IMR-90 (cell line): ENCODE measurements at regions not wholly inside any gene's neighbourhood (a gene's known extent, or its start where the extent isn't known, plus 50 kb on each side); places are given as distances from the start of the nearest gene placed in this dataset.

Experiments used
- ATAC-seq: fragments of 200-7000 bp; cut with Tn5 transposase; 2 replicates; pipeline ENCODE4 v1.9.1; 2020; ENCODE audit warnings: low read depth, mild to moderate bottlenecking, moderate library complexity
- BruUV-seq: library from RNA; stranded (reverse); fragments of 400-500 nt; replicated peaks from 2 replicates; lab custom pipeline; 2021; lab: Mats Ljungman, UMichigan
- CTCF ChIA-PET: fragments of 300-600 bp; formaldehyde crosslinking; extraction: SDS; loops from one replicate; lab custom pipeline; 2021; ENCODE audit warnings: antibody characterized with exemption; lab: Yijun Ruan, JAX
- POLR2A ChIA-PET: fragments of 300-600 bp; sonication (Branson Sonifier 250); formaldehyde crosslinking; loops from one replicate; lab custom pipeline; 2022; ENCODE audit warnings: antibody characterized with exemption; ENCODE audit not compliant: unreplicated experiment; lab: Charles Lee
- DNase-seq: peaks from one replicate; pipeline ENCODE4 v3.0.0; 2013
- H2AFZ ChIP-seq: replicated peaks from 2 replicates; pipeline ENCODE3; 2013; ENCODE audit warnings: low read length, mild to moderate bottlenecking; ENCODE audit not compliant: poor library complexity
- H2AK5ac ChIP-seq: 2 replicates; pipeline ENCODE4 v1.6.1; 2013; ENCODE audit warnings: low read depth, low read length, inconsistent platforms
- H2AK9ac ChIP-seq: replicated peaks from 2 replicates; pipeline ENCODE3; 2013; ENCODE audit warnings: mild to moderate bottlenecking, low read depth, low read length, moderate library complexity; ENCODE audit not compliant: poor library complexity
- H2BK120ac ChIP-seq: 2 replicates; pipeline ENCODE4 v1.6.1; 2013; ENCODE audit warnings: low read depth, low read length, inconsistent platforms
- H2BK15ac ChIP-seq: 3 replicates; pipeline ENCODE4 v1.6.1; 2013; ENCODE audit warnings: low read depth, low read length, inconsistent platforms
- H2BK20ac ChIP-seq: 2 replicates; pipeline ENCODE4 v1.6.1; 2013; ENCODE audit warnings: low read depth, mild to moderate bottlenecking, inconsistent platforms, low read length, moderate library complexity
- H2BK5ac ChIP-seq: 2 replicates; pipeline ENCODE4 v1.6.1; 2013; ENCODE audit warnings: mild to moderate bottlenecking, low read depth, low read length, inconsistent platforms; ENCODE audit not compliant: poor library complexity, severe bottlenecking
- H3K14ac ChIP-seq: replicated peaks from 2 replicates; pipeline ENCODE4 v1.6.1; 2013; ENCODE audit warnings: low read depth, low read length, inconsistent platforms
- H3K18ac ChIP-seq: 2 replicates; pipeline ENCODE4 v1.6.1; 2013; ENCODE audit warnings: low read depth, low read length, control low read depth
- H3K23ac ChIP-seq: 2 replicates; pipeline ENCODE4 v1.6.1; 2013; ENCODE audit warnings: low read depth, low read length, inconsistent platforms
- H3K27ac ChIP-seq: 2 replicates; pipeline ENCODE4 v1.5.1; 2013; ENCODE audit warnings: mild to moderate bottlenecking, control low read depth, low read length; ENCODE audit not compliant: insufficient read depth
- H3K27me3 ChIP-seq: 2 replicates; pipeline ENCODE4 v1.6.1; 2013; ENCODE audit warnings: low read length; ENCODE audit not compliant: control insufficient read depth, insufficient read depth
- H3K36me3 ChIP-seq: 2 replicates; pipeline ENCODE4 v1.6.1; 2013; ENCODE audit warnings: low read length, mixed read lengths; ENCODE audit not compliant: control insufficient read depth, insufficient read depth
- H3K4ac ChIP-seq: 2 replicates; pipeline ENCODE4 v1.6.1; 2013; ENCODE audit warnings: low read depth, low read length, inconsistent platforms
- H3K4me1 ChIP-seq: 2 replicates; pipeline ENCODE4 v1.6.1; 2013; ENCODE audit warnings: low read length, mixed read lengths; ENCODE audit not compliant: control insufficient read depth, insufficient read depth
- H3K4me2 ChIP-seq: 2 replicates; pipeline ENCODE4 v1.6.1; 2013; ENCODE audit warnings: low read depth, mild to moderate bottlenecking, control low read depth, low read length, moderate library complexity
- H3K4me3 ChIP-seq: 2 replicates; pipeline ENCODE4 v1.5.1; 2013; ENCODE audit warnings: low read depth, mild to moderate bottlenecking, control low read depth, low read length, moderate library complexity; ENCODE audit not compliant: insufficient read depth
- H3K56ac ChIP-seq: 2 replicates; pipeline ENCODE4 v1.6.1; 2013; ENCODE audit warnings: low read length, inconsistent platforms; ENCODE audit not compliant: insufficient read depth; ENCODE audit errors: extremely low read depth
- H3K79me1 ChIP-seq, 2 experiments: 2 replicates each; pipeline ENCODE4 v1.6.1; 2013; ENCODE audit warnings: low read length in 2 of 2, inconsistent platforms in 1 of 2, low read depth in 1 of 2
- H3K9ac ChIP-seq: 2 replicates; pipeline ENCODE4 v1.6.1; 2013; ENCODE audit warnings: low read depth, low read length, control low read depth
- H3K9me1 ChIP-seq: 2 replicates; pipeline ENCODE4 v1.6.1; 2013; ENCODE audit warnings: low read length, inconsistent platforms; ENCODE audit not compliant: insufficient read depth
- H3K9me3 ChIP-seq: 2 replicates; pipeline ENCODE4 v1.6.1; 2013; ENCODE audit warnings: low read length; ENCODE audit not compliant: control insufficient read depth, insufficient read depth
- H4K20me1 ChIP-seq: 2 replicates; pipeline ENCODE4 v1.6.1; 2013; ENCODE audit warnings: low read length, inconsistent platforms; ENCODE audit not compliant: insufficient read depth
- H4K5ac ChIP-seq: 2 replicates; pipeline ENCODE4 v1.6.1; 2013; ENCODE audit warnings: mild to moderate bottlenecking, low read depth, low read length, control low read depth
- H4K8ac ChIP-seq, 2 experiments: 2 replicates each; pipeline ENCODE4 v1.6.1; 2013; ENCODE audit warnings: low read depth in 2 of 2, low read length in 2 of 2, control low read depth in 1 of 2, inconsistent platforms in 1 of 2
- H4K91ac ChIP-seq: 2 replicates; pipeline ENCODE4 v1.6.1; 2013; ENCODE audit warnings: low read depth, low read length, inconsistent platforms; ENCODE audit not compliant: insufficient read depth
- BHLHE40 ChIP-seq: fragments of 150-350 bp; IDR thresholded peaks from 2 replicates; pipeline ENCODE4 v1.6.1; 2016; ENCODE audit warnings: mild to moderate bottlenecking, low read depth, low read length
- CEBPB ChIP-seq: IDR thresholded peaks from 2 replicates; pipeline ENCODE4 v1.6.1; 2012; ENCODE audit warnings: low read depth, low read length, improper control_type of control experiment
- FOS ChIP-seq: fragments of 150-350 bp; IDR thresholded peaks from 2 replicates; pipeline ENCODE4 v1.6.1; 2016; ENCODE audit warnings: low read depth, low read length
- MAFK ChIP-seq: IDR thresholded peaks from 2 replicates; pipeline ENCODE4 v1.6.1; 2012; ENCODE audit warnings: low read depth, low read length, improper control_type of control experiment
- MAZ ChIP-seq: IDR thresholded peaks from 2 replicates; pipeline ENCODE4 v1.6.1; 2012; ENCODE audit warnings: low read depth, mild to moderate bottlenecking, low read length, improper control_type of control experiment, moderate library complexity, borderline replicate concordance
- POLR2A ChIP-seq: IDR thresholded peaks from 2 replicates; pipeline ENCODE4 v1.6.1; 2012; ENCODE audit warnings: mild to moderate bottlenecking, low read depth, low read length
- RAD21 ChIP-seq: IDR thresholded peaks from 2 replicates; pipeline ENCODE4 v1.6.1; 2012; ENCODE audit warnings: low read length, improper control_type of control experiment
- RCOR1 ChIP-seq: IDR thresholded peaks from 2 replicates; pipeline ENCODE4 v1.6.1; 2012; ENCODE audit warnings: mild to moderate bottlenecking, low read length, improper control_type of control experiment; ENCODE audit not compliant: insufficient replicate concordance
- RFX5 ChIP-seq: IDR thresholded peaks from 2 replicates; pipeline ENCODE4 v1.8.0; 2012; ENCODE audit warnings: low read depth, mild to moderate bottlenecking, low read length, moderate library complexity
- WGBS, 2 experiments: methylation state at CpG; one replicate each; pipeline versions ENCODE4 v1.1.5 to v1.1.7; 2013; ENCODE audit warnings: missing lambda C conversion rate in 2 of 2; ENCODE audit not compliant: insufficient read length in 1 of 2; ENCODE audit errors: extremely low coverage in 2 of 2; 5-methylcytosine and 5-hydroxymethylcytosine counted together
- dilution Hi-C: fragments of 300-500 bp; cut with HindIII; formaldehyde crosslinking; loops from one replicate; pipeline ENCODE4 v1.14.3; 2018; ENCODE audit warnings: low sequenced_read_pairs; ENCODE audit not compliant: unreplicated experiment
- in situ Hi-C: fragments of 300-500 bp; cut with MboI; formaldehyde crosslinking; loops from 3 replicates; pipeline ENCODE4 v1.14.3; 2019; ENCODE audit warnings: low sequenced_read_pairs, inconsistent platforms, mixed read lengths
- intact Hi-C: fragments of 100-400 bp; cut with micrococcal nuclease; formaldehyde crosslinking; loops from 2 replicates; pipeline ENCODE4 v1.10.0; 2022
- TF ChIP-seq, protein P1 (sequence below): fragments of 150-350 bp; IDR thresholded peaks from 2 replicates; pipeline ENCODE4 v1.6.1; 2016; ENCODE audit warnings: low read depth, mild to moderate bottlenecking, low read length, moderate library complexity, borderline replicate concordance
- TF ChIP-seq, protein P2 (sequence below): fragments of 150-350 bp; IDR thresholded peaks from 2 replicates; pipeline ENCODE4 v1.6.1; 2017; ENCODE audit warnings: mild to moderate bottlenecking, antibody characterized with exemption, low read length, low read depth

DNA sequence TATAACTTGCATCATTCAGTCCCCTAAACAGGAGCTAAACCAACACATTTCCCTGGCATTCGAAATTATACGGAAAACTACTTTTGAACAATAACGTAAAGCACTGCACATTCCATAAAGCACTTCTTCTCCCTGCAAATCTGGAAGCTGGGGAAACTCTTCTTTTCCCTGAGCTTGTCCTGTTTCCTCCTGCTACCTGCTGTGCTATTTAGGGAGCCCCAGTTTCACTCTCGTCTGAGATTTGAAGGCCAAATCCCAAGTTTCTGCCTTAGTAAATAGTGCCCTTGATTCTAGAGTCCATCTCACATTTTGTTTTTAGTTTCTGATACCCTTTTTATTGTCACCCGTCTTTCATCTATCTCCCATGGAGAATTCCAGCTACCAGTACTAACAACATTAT lies 67.7 kb upstream of the OSR1 start:
- Histone ChIP-seq H3K14ac (no peak overlapping the region), H2AK5ac (no peak overlapping the region), H2BK20ac (no peak overlapping the region), H4K8ac (no peak overlapping the region), H3K18ac (no peak overlapping the region), H3K79me1 (no peaks in the 10 kb centered on the region), H4K91ac (no peak overlapping the region), H3K4ac (no peak overlapping the region), H3K4me3 (no peak overlapping the region), H2BK5ac (no peak overlapping the region), H2AK9ac (no peak overlapping the region), H4K20me1 (no peaks in the 10 kb centered on the region), H3K27ac (no peak overlapping the region), H3K27me3 (peaks cover 3% of the 10 kb centered on the region), H2BK15ac (no peak overlapping the region), H3K56ac (no peak overlapping the region), H2BK120ac (no peak overlapping the region), H3K9me1 (no peaks in the 10 kb centered on the region), H3K36me3 (no peaks in the 10 kb centered on the region), H3K9ac (no peak overlapping the region), H3K4me2 (no peak overlapping the region), H2AFZ (no peak overlapping the region), H4K5ac (no peak overlapping the region), H3K4me1 (no peaks in the 10 kb centered on the region), H3K23ac (no peak overlapping the region), H3K9me3 (no peaks in the 10 kb centered on the region)
- 93% methylated on average over 3 of the region's 5 CpGs; no CpG with 5 or more reads in 1 of the 2 experiments for WGBS, 2 experiments
- in situ Hi-C loops (no loop called here), dilution Hi-C loops (no loop called here), intact Hi-C loops (no loop called here)
- CTCF ChIA-PET = no interaction called here
- no peak for ATAC-seq
- DNase-seq = no peak
- no TSS peak for BruUV-seq
- TF ChIP-seq POLR2A = no peak
- TF ChIP-seq BHLHE40 = no peak
- no peak for TF ChIP-seq MAFK
- no peak for TF ChIP-seq RFX5
- no peak for TF ChIP-seq FOS
- TF ChIP-seq, protein P1, sequence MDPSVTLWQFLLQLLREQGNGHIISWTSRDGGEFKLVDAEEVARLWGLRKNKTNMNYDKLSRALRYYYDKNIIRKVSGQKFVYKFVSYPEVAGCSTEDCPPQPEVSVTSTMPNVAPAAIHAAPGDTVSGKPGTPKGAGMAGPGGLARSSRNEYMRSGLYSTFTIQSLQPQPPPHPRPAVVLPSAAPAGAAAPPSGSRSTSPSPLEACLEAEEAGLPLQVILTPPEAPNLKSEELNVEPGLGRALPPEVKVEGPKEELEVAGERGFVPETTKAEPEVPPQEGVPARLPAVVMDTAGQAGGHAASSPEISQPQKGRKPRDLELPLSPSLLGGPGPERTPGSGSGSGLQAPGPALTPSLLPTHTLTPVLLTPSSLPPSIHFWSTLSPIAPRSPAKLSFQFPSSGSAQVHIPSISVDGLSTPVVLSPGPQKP = no peak
- no peak for TF ChIP-seq RCOR1
- no peak for TF ChIP-seq CEBPB
- TF ChIP-seq RAD21 = no peak
- no peak for TF ChIP-seq MAZ
- TF ChIP-seq, protein P2, sequence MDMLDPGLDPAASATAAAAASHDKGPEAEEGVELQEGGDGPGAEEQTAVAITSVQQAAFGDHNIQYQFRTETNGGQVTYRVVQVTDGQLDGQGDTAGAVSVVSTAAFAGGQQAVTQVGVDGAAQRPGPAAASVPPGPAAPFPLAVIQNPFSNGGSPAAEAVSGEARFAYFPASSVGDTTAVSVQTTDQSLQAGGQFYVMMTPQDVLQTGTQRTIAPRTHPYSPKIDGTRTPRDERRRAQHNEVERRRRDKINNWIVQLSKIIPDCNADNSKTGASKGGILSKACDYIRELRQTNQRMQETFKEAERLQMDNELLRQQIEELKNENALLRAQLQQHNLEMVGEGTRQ = no peak
- POLR2A ChIA-PET = no interaction called here
